PC-9 (cell line): ENCODE measurements at regions not wholly inside any gene's neighbourhood (a gene's known extent, or its start where the extent isn't known, plus 50 kb on each side); places are given as distances from the start of the nearest gene placed in this dataset.

ENCODE experiments used
- CTCF ChIP-seq: fragments of 200-600 bp; sonication (generic); conservative IDR thresholded peaks from 2 replicates; pipeline ENCODE4 v1.6.1; 2017; ENCODE audit warnings: mixed run types, antibody characterized with exemption, mild to moderate bottlenecking, moderate library complexity
- EZH2 ChIP-seq: fragments of 200-600 bp; sonication (generic); IDR thresholded peaks from 2 replicates; pipeline ENCODE4 v1.8.0; 2017; ENCODE audit warnings: antibody characterized with exemption, low read depth

GRCh38 chr10:64089648-64090047, 568.4 kb downstream of the REEP3 start:
- TF ChIP-seq CTCF (no peak), EZH2 (no peak)
